Panc1 (cell line): ENCODE measurements at regions not wholly inside any gene's neighbourhood (a gene's known extent, or its start where the extent isn't known, plus 50 kb on each side); places are given as distances from the start of the nearest gene placed in this dataset.

Source experiments
- ATAC-seq: fragments of 200-7000 bp; cut with Tn5 transposase; 2 replicates; pipeline ENCODE4 v1.9.1; 2020; ENCODE audit warnings: mild to moderate bottlenecking, moderate library complexity
- BruUV-seq: library from RNA; stranded (reverse); fragments of 400-500 nt; replicated peaks from 2 replicates; lab custom pipeline; 2021; lab: Mats Ljungman, UMichigan
- CTCF ChIA-PET: fragments of 300-600 bp; sonication (Branson Sonifier 250); formaldehyde crosslinking; loops from one replicate; lab custom pipeline; 2022; ENCODE audit warnings: antibody characterized with exemption; lab: Charles Lee
- POLR2A ChIA-PET: fragments of 300-600 bp; sonication (Branson Sonifier 250); formaldehyde crosslinking; loops from one replicate; lab custom pipeline; 2022; ENCODE audit warnings: antibody characterized with exemption; lab: Charles Lee
- DNase-seq: peaks from one replicate; pipeline ENCODE4 v3.0.0-alpha.2; 2010; ENCODE audit warnings: low read depth, low spot score
- H3K27ac ChIP-seq: 2 replicates; pipeline ENCODE4 v1.5.1; 2011; ENCODE audit warnings: mild to moderate bottlenecking, low read length, inconsistent platforms
- H3K27me3 ChIP-seq: fragments of 200-500 bp; sonication (Bioruptor generic); 2 replicates; pipeline ENCODE4 v1.6.0; 2014; ENCODE audit warnings: low read length, inconsistent platforms; ENCODE audit not compliant: control insufficient read depth, insufficient read depth
- H3K36me3 ChIP-seq: fragments of 200-500 bp; sonication (Bioruptor generic); 2 replicates; pipeline ENCODE4 v1.5.1; 2014; ENCODE audit warnings: inconsistent platforms, mild to moderate bottlenecking, low read length, moderate library complexity; ENCODE audit not compliant: control insufficient read depth, insufficient read depth
- H3K4me1 ChIP-seq: 2 replicates; pipeline ENCODE4 v1.5.1; 2011; ENCODE audit warnings: inconsistent platforms, mild to moderate bottlenecking, low read length, moderate library complexity; ENCODE audit not compliant: control insufficient read depth, insufficient read depth
- H3K4me3 ChIP-seq, 2 experiments: 2 replicates each; pipeline ENCODE4 v1.5.1; 2011 to 2012; ENCODE audit warnings: low read depth in 2 of 2, low read length in 2 of 2, mild to moderate bottlenecking in 2 of 2, inconsistent platforms in 1 of 2, moderate library complexity in 1 of 2
- H3K9me3 ChIP-seq: fragments of 200-500 bp; sonication (Bioruptor generic); 2 replicates; pipeline ENCODE4 v1.5.1; 2014; ENCODE audit warnings: low read depth, mild to moderate bottlenecking, inconsistent platforms, low read length, moderate library complexity; ENCODE audit not compliant: control insufficient read depth, insufficient read depth
- CTCF ChIP-seq: fragments of 450-650 bp; IDR thresholded peaks from 2 replicates; pipeline ENCODE4 v1.5.1; 2017; ENCODE audit warnings: mild to moderate bottlenecking
- POLR2AphosphoS5 ChIP-seq: IDR thresholded peaks from 2 replicates; pipeline ENCODE4 v1.6.1; 2012; ENCODE audit warnings: mild to moderate bottlenecking, low read depth, low read length, moderate library complexity
- REST ChIP-seq, 2 experiments: IDR thresholded peaks; 2 replicates each; pipeline ENCODE4 v1.6.1; 2011 to 2012; ENCODE audit warnings: low read depth in 2 of 2, control low read depth in 1 of 2, low read length in 1 of 2, mild to moderate bottlenecking in 1 of 2, moderate library complexity in 1 of 2; ENCODE audit not compliant: insufficient read depth in 1 of 2
- SIN3A ChIP-seq: IDR thresholded peaks from 2 replicates; pipeline ENCODE4 v1.6.1; 2012; ENCODE audit warnings: low read depth, mild to moderate bottlenecking, low read length, moderate library complexity, borderline replicate concordance; ENCODE audit not compliant: insufficient read depth
- TCF7L2 ChIP-seq: IDR thresholded peaks from 2 replicates; pipeline ENCODE4 v1.6.1; 2011; ENCODE audit warnings: mild to moderate bottlenecking, low read depth, low read length, inconsistent platforms
- in situ Hi-C: cut with HindIII; loops from 2 replicates; pipeline ENCODE4 v1.10.0; 2016; ENCODE audit warnings: low sequenced_read_pairs, low pct_unique_long_range_greater_than_20kb
- intact Hi-C: fragments of 100-400 bp; cut with micrococcal nuclease; formaldehyde crosslinking; loops from one replicate; pipeline ENCODE4 v1.10.0; 2022; ENCODE audit not compliant: unreplicated experiment

GRCh38 chr18:73579698-73580097 is 567.9 kb downstream of the FBXO15 start:
- Histone ChIP-seq H3K36me3 (no peaks in the 10 kb centered on the region), H3K4me1 (no peaks in the 10 kb centered on the region), H3K27ac (no peak overlapping the region), H3K4me3 (no peak overlapping the region), H3K9me3 (no peaks in the 10 kb centered on the region), H3K27me3 (no peaks in the 10 kb centered on the region)
- POLR2A ChIA-PET, result no interaction called here
- CTCF ChIA-PET, result no interaction called here
- ATAC-seq, result no peak
- DNase-seq, result no peak
- peak in 1 of 2 experiments; percentile 55; a peak in 1 of 4 replicates for TF ChIP-seq REST (IDR thresholded peaks at IDR 0.05; ENCODE audit: insufficient read depth in 1 of 2, low read depth in 2 of 2, low read length in 1 of 2)
- no peak for TF ChIP-seq CTCF
- intact Hi-C loops (no loop called here), in situ Hi-C loops (no loop called here)
- BruUV-seq, result no TSS peak

GRCh38 chr18:73577365-73577764 is 570.3 kb downstream of the FBXO15 start:
- Histone ChIP-seq H3K4me1 (no peaks in the 10 kb centered on the region), H3K36me3 (no peaks in the 10 kb centered on the region), H3K27ac (no peak overlapping the region), H3K4me3 (no peak overlapping the region), H3K27me3 (no peaks in the 10 kb centered on the region), H3K9me3 (no peaks in the 10 kb centered on the region)
- TF ChIP-seq POLR2AphosphoS5 (no peak), CTCF (no peak), REST (IDR thresholded peaks at IDR 0.05; ENCODE audit: insufficient read depth in 1 of 2, low read depth in 2 of 2, low read length in 1 of 2) (no peak), SIN3A (no peak), TCF7L2 (no peak)
- intact Hi-C loops, result no loop called here
- CTCF ChIA-PET, result no interaction called here
- no peak for DNase-seq
- BruUV-seq, result no TSS peak
- POLR2A ChIA-PET, result no interaction called here
- in situ Hi-C loops, result no loop called here
- ATAC-seq, result no peak
